HEK293T (cell line): ENCODE measurements at regions not wholly inside any gene's neighbourhood (a gene's known extent, or its start where the extent isn't known, plus 50 kb on each side); places are given as distances from the start of the nearest gene placed in this dataset.

ENCODE experiments used
- CTCF ChIA-PET: fragments of 350-600 bp; formaldehyde crosslinking; extraction: SDS; loops from one replicate; lab custom pipeline; 2021; ENCODE audit warnings: antibody characterized with exemption, inconsistent platforms; lab: Yijun Ruan, JAX
- POLR2A ChIA-PET: fragments of 350-600 bp; formaldehyde crosslinking; extraction: SDS; loops from one replicate; lab custom pipeline; 2020; ENCODE audit warnings: antibody characterized with exemption, inconsistent platforms; lab: Yijun Ruan, JAX
- DNase-seq: peaks from one replicate; pipeline ENCODE4 v3.0.0; 2012; ENCODE audit warnings: mixed read lengths; ENCODE audit errors: extremely low spot score
- ARNT ChIP-seq: fragments of 450-650 bp; IDR thresholded peaks from 2 replicates; pipeline ENCODE4 v1.6.1; 2017; ENCODE audit warnings: mild to moderate bottlenecking
- BHLHE40 ChIP-seq: fragments of 450-650 bp; IDR thresholded peaks from 2 replicates; pipeline ENCODE4 v1.6.1; 2016; ENCODE audit warnings: mild to moderate bottlenecking, moderate library complexity, borderline replicate concordance
- CTBP1 ChIP-seq: fragments of 450-650 bp; IDR thresholded peaks from 2 replicates; pipeline ENCODE4 v1.6.1; 2016; ENCODE audit warnings: borderline replicate concordance
- ELF4 ChIP-seq: fragments of 450-650 bp; IDR thresholded peaks from 2 replicates; pipeline ENCODE4 v1.6.1; 2017; ENCODE audit warnings: antibody characterized with exemption
- FOXA1 ChIP-seq: fragments of 450-650 bp; IDR thresholded peaks from 2 replicates; pipeline ENCODE4 v1.6.1; 2016; ENCODE audit warnings: mild to moderate bottlenecking
- FOXK2 ChIP-seq: fragments of 450-650 bp; IDR thresholded peaks from 2 replicates; pipeline ENCODE4 v1.6.1; 2016; ENCODE audit warnings: mild to moderate bottlenecking
- FOXM1 ChIP-seq: fragments of 450-650 bp; IDR thresholded peaks from 2 replicates; pipeline ENCODE4 v1.6.1; 2017; ENCODE audit warnings: mild to moderate bottlenecking, borderline replicate concordance
- HDGF ChIP-seq: fragments of 450-650 bp; IDR thresholded peaks from 2 replicates; pipeline ENCODE4 v1.6.1; 2017; ENCODE audit warnings: antibody characterized with exemption, borderline replicate concordance
- L3MBTL2 ChIP-seq: fragments of 450-650 bp; conservative IDR thresholded peaks from 2 replicates; pipeline ENCODE4 v1.6.1; 2016; ENCODE audit warnings: mild to moderate bottlenecking
- LEF1 ChIP-seq: fragments of 450-650 bp; IDR thresholded peaks from 2 replicates; pipeline ENCODE4 v1.6.1; 2017; ENCODE audit warnings: mild to moderate bottlenecking, borderline replicate concordance
- NFRKB ChIP-seq: fragments of 450-650 bp; IDR thresholded peaks from 2 replicates; pipeline ENCODE4 v1.6.1; 2016; ENCODE audit warnings: mild to moderate bottlenecking, moderate library complexity
- SP1 ChIP-seq: fragments of 450-650 bp; IDR thresholded peaks from 2 replicates; pipeline ENCODE4 v1.6.1; 2017
- SUZ12 ChIP-seq: fragments of 450-650 bp; IDR thresholded peaks from 2 replicates; pipeline ENCODE4 v1.6.1; 2016; ENCODE audit warnings: mild to moderate bottlenecking
- TARDBP ChIP-seq: fragments of 450-650 bp; IDR thresholded peaks from 2 replicates; pipeline ENCODE4 v1.6.1; 2016
- ZNF384 ChIP-seq: fragments of 450-650 bp; IDR thresholded peaks from 2 replicates; pipeline ENCODE4 v1.6.1; 2016
- TF ChIP-seq, protein P1 (sequence below): fragments of 450-650 bp; IDR thresholded peaks from 2 replicates; pipeline ENCODE4 v1.6.1; 2016

DNA sequence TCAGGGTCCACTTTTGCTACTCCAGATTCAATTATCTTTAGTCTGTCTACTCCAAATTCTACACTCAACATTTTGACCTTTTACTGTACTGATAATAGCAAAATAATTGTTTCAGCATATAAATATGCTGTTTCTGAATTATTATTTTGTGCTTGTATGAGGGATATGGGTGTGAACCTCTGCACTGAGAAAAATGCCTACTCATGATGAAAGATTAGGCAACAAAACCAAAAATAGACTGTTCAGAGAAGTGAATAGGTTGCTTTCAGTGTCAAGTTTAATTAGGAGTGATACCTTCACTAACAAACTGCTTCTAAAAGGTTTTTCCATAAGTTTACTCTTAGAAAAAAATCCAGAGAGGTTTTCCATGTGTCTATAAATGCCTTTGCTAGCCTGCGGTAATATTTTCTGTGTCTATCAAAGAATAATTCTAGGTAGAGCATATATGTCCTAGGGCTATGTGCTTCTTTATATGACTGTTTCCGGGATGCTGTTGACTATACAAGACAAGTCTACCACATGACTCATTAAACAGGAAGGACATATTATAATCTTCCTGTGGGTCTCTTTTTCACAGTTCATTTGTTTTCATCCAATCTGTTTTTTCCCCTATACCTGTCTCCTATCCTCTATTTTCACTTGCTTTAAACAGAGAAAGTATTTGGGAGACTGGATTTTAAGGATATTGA, 218.5 kb upstream of the TTC14 start:
- DNase-seq, result no peak
- TF ChIP-seq CTBP1 (no peak), ELF4 (no peak), TARDBP (no peak), ARNT (no peak), FOXM1 (no peak), FOXK2 (no peak), FOXA1 (no peak), L3MBTL2 (no peak), ZNF384 (no peak), LEF1 (no peak), SP1 (no peak)
- TF ChIP-seq, protein P1, sequence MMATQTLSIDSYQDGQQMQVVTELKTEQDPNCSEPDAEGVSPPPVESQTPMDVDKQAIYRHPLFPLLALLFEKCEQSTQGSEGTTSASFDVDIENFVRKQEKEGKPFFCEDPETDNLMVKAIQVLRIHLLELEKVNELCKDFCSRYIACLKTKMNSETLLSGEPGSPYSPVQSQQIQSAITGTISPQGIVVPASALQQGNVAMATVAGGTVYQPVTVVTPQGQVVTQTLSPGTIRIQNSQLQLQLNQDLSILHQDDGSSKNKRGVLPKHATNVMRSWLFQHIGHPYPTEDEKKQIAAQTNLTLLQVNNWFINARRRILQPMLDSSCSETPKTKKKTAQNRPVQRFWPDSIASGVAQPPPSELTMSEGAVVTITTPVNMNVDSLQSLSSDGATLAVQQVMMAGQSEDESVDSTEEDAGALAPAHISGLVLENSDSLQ, result no peak
- POLR2A ChIA-PET, result no interaction called here
- CTCF ChIA-PET, result no interaction called here

DNA sequence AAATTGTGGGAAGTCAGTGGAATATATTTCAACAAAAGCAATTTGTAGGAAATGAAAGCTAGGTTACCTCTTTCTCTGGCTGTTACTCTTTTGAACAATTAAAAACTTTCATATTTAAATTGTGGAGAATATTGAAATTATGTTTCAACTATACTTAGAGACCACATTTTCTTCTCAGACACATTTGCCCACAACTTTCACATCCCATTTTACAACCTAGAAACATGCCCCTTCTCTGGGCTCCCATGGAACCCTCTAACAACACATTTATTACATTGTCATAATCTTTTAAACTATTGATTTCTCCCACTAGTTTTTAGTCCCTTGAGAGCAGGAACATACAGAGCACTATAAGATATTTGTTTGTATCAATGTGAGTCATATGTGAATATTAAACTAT, 211.7 kb upstream of the TTC14 start:
- TF ChIP-seq NFRKB (no peak), TARDBP (no peak), SUZ12 (no peak), L3MBTL2 (no peak), LEF1 (no peak), FOXA1 (no peak), ELF4 (no peak), ARNT (no peak), HDGF (no peak)
- TF ChIP-seq, protein P1, result no peak
- ChIA-PET POLR2A (no interaction called here), CTCF (interaction anchor here (0.7 kb wide), 1 partner anchor 11 kb away, joined by 3 read pairs; no protein-coding TSS in a partner anchor)
- no peak for DNase-seq

DNA sequence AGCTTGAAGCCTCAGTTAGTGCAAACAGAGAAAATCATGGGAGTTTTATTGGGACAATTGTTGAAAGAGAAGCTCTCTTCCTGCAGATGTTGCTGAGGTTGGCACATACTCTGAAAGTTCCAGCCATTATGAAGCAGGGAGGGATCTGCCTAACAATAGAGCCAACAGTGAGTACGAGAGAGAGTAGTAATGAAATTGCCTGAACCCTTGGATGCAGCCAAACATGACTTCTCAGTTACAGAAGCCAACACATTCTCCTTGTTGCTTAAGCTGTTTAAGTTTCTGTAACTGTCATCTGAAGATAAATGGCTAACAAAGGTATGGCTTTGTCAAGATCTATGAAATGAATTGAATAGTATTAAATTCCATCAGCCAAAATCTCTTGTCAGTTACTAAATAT, 211.0 kb upstream of the TTC14 start:
- POLR2A ChIA-PET, result no interaction called here
- DNase-seq, result no peak
- CTCF ChIA-PET, result no interaction called here
- no peak for TF ChIP-seq ELF4
- no peak for TF ChIP-seq FOXA1
- no peak for TF ChIP-seq NFRKB
- no peak for TF ChIP-seq LEF1
- no peak for TF ChIP-seq SUZ12

DNA sequence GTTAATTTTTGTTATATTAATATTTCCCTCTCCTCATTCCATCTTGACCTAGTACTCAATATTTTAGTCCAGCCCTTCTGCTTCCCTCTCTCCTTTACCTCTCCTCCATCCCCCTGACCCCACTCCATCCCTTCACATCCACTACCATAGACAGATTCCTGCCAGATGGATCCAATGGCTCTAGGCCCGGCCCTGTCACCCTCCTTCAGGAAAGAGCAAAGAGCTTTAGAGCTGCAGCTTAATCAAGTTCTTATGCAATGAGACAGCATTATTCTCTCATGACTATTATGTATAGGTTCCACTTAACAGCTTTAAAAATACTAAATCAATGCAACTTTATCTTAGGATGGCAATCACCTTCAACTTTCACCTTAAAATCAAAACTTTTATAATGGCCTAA, 200.7 kb upstream of the TTC14 start:
- no peak for DNase-seq
- TF ChIP-seq ELF4, result no peak
- no peak for TF ChIP-seq L3MBTL2
- no peak for TF ChIP-seq FOXA1
- no peak for TF ChIP-seq SUZ12
- no peak for TF ChIP-seq FOXK2
- no peak for TF ChIP-seq LEF1
- no peak for TF ChIP-seq ZNF384
- no peak for TF ChIP-seq SP1
- TF ChIP-seq ARNT, result no peak
- TF ChIP-seq HDGF, result no peak
- POLR2A ChIA-PET, result no interaction called here
- CTCF ChIA-PET, result no interaction called here

DNA sequence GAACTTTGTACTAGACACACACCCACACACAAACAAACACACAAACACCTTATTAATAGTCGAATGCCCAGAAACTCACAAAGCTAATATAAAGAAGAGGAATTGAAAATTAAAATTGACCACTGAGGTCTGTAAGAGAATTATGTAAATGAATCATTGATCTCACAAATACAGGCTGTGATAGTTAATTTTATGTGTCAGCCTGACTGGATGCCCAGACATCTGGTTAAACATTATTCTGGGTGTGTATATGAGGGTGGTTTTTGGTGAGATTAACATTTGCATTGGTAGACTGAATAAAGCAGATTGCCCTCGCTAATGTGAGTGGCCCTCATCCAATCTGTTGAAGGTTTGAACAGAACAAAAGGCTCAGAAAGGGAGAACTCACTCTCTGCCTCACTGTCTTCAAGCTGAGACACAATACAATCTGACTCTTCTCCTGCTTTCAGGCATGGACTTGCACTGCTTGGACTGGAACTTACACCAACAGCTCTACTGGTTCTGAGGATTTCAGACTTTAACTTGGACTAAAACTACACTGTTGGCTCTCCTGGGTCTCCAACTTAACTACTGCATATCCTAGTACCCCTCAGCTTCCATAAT, 199.4 kb upstream of the TTC14 start:
- no peak for TF ChIP-seq NFRKB
- TF ChIP-seq CTBP1, result no peak
- no peak for TF ChIP-seq ELF4
- TF ChIP-seq L3MBTL2, result no peak
- TF ChIP-seq SUZ12, result no peak
- no peak for TF ChIP-seq SP1
- TF ChIP-seq ZNF384, result no peak
- no peak for TF ChIP-seq TARDBP
- no peak for TF ChIP-seq BHLHE40
- CTCF ChIA-PET, result no interaction called here
- POLR2A ChIA-PET, result no interaction called here
- DNase-seq, result no peak

DNA sequence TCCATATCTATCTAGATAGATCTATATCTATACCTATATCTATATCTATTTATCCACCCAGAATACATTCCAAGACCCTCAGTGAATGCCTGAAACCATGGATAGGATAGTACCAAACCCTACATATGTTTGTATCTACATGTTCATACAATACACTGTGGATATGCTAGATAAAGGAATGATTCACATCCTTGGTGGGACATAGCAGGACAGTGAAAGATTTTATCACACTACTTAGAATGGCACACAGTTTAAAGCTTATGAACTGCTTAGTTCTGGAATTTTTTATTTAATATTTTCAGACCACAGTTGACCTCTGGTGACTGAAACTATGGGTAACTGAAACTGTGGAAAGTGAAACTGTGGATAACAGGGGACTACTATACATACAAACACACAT, 198.8 kb upstream of the TTC14 start:
- ChIA-PET CTCF (no interaction called here), POLR2A (no interaction called here)
- no peak for DNase-seq
- TF ChIP-seq TARDBP (no peak), ELF4 (no peak), ZNF384 (no peak), FOXK2 (no peak), FOXM1 (no peak), CTBP1 (no peak), L3MBTL2 (no peak), HDGF (no peak)

DNA sequence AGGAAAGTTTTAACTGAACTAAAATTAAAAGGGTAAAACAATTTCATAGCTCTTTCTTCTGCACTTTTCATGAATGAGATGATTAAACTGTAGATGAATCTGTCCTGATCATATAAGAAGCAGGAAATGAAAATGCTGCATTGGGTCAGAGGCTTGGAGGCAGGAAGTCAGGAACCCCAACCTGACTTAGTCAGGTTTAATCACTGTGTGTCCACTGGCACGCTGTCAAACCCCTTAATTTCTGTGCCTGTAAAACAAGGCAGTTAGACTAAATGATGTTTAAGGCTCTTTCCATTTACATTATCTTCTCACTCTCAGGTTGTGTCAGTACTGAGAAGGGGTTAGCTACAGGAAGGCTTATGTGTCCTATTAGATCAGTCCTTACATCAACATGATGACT, 193.3 kb upstream of the TTC14 start:
- ChIA-PET CTCF (no interaction called here), POLR2A (no interaction called here)
- no peak for TF ChIP-seq FOXK2
- TF ChIP-seq ARNT, result no peak
- TF ChIP-seq FOXA1, result no peak
- no peak for TF ChIP-seq TARDBP
- no peak for TF ChIP-seq FOXM1
- TF ChIP-seq NFRKB, result no peak
- TF ChIP-seq, protein P1, result no peak
- no peak for TF ChIP-seq CTBP1
- TF ChIP-seq SUZ12, result no peak
- no peak for TF ChIP-seq L3MBTL2
- DNase-seq, result no peak
